ENCODE measurements at regions not wholly inside any gene's neighbourhood (a gene's known extent, or its start where the extent isn't known, plus 50 kb on each side); places are given as distances from the start of the nearest gene placed in this dataset.

DNA sequence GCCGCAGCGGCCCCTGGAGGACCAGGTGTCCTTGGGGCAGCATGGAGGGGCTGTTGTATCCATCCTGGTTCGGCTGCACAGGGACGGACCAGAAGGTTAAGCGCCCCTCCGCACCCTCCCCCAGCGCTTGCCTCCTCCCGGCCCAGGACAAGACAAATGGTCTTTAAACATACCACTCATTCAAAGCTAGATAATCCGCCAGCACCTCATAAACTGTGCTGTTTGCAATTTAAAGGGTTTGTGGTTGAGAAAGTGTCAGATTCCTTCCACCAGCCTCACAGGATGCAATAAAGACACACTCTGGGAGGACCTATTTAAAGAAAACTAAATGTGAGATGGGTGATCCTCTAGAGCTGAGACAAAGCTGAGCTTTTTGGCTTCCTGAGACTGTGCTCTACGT lies 426.2 kb upstream of the EEF2KMT start:
- TF ChIP-seq, protein P1, sequence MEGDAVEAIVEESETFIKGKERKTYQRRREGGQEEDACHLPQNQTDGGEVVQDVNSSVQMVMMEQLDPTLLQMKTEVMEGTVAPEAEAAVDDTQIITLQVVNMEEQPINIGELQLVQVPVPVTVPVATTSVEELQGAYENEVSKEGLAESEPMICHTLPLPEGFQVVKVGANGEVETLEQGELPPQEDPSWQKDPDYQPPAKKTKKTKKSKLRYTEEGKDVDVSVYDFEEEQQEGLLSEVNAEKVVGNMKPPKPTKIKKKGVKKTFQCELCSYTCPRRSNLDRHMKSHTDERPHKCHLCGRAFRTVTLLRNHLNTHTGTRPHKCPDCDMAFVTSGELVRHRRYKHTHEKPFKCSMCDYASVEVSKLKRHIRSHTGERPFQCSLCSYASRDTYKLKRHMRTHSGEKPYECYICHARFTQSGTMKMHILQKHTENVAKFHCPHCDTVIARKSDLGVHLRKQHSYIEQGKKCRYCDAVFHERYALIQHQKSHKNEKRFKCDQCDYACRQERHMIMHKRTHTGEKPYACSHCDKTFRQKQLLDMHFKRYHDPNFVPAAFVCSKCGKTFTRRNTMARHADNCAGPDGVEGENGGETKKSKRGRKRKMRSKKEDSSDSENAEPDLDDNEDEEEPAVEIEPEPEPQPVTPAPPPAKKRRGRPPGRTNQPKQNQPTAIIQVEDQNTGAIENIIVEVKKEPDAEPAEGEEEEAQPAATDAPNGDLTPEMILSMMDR (IDR thresholded peaks at IDR 0.05; ENCODE audit: extremely low read depth in 1 of 2, insufficient read depth in 1 of 2, low read depth in 1 of 2, low read length in 2 of 2) = no peak
- TF ChIP-seq POLR2AphosphoS5 (IDR thresholded peaks at IDR 0.05; ENCODE audit: insufficient read depth, low read depth, low read length) = no peak
